Neural cell (in vitro differentiated cells): ENCODE measurements at regions not wholly inside any gene's neighbourhood (a gene's known extent, or its start where the extent isn't known, plus 50 kb on each side); places are given as distances from the start of the nearest gene placed in this dataset.

ENCODE experiments used
- H2AFZ ChIP-seq: fragments of 200-600, 300-800 bp; sonication (generic), shearing (Covaris generic); 2 replicates; pipeline ENCODE4 v1.6.0; 2014; ENCODE audit warnings: low read depth, mild to moderate bottlenecking, antibody characterized with exemption, low read length, moderate library complexity
- H3F3A ChIP-seq: fragments of 200-600 bp; shearing (Covaris generic); 2 replicates; pipeline ENCODE4 v1.6.1; 2016; ENCODE audit warnings: mild to moderate bottlenecking, moderate library complexity, mixed read lengths, antibody characterized with exemption, low read length; ENCODE audit not compliant: insufficient read depth, poor library complexity, severe bottlenecking
- H3K27ac ChIP-seq: fragments of 200-600, 300-800 bp; sonication (generic), shearing (Covaris generic); 2 replicates; pipeline ENCODE4 v1.5.1; 2014; ENCODE audit warnings: mild to moderate bottlenecking, low read length, moderate library complexity
- H3K27me3 ChIP-seq: fragments of 300-800, 200-600 bp; sonication (generic), shearing (Covaris generic); 2 replicates; pipeline ENCODE4 v1.6.0; 2014; ENCODE audit warnings: mild to moderate bottlenecking, low read depth, low read length, moderate library complexity; ENCODE audit not compliant: insufficient read depth
- H3K36me3 ChIP-seq: fragments of 300-800, 200-600 bp; sonication (generic), shearing (Covaris generic); 2 replicates; pipeline ENCODE4 v1.5.1; 2014; ENCODE audit warnings: mild to moderate bottlenecking, antibody characterized with exemption, low read length, moderate library complexity; ENCODE audit not compliant: insufficient read depth
- H3K4me2 ChIP-seq: fragments of 300-800, 200-600 bp; sonication (generic), shearing (Covaris generic); 2 replicates; pipeline ENCODE4 v1.6.0; 2014; ENCODE audit warnings: mild to moderate bottlenecking, low read length
- H3K4me3 ChIP-seq: fragments of 300-800, 200-600 bp; sonication (generic), shearing (Covaris generic); 2 replicates; pipeline ENCODE4 v1.5.1; 2014; ENCODE audit warnings: mild to moderate bottlenecking, low read length, moderate library complexity
- H3K79me2 ChIP-seq: fragments of 200-600 bp; shearing (Covaris generic); replicated peaks from 2 replicates; pipeline ENCODE4 v1.6.0; 2014; ENCODE audit warnings: mild to moderate bottlenecking, low read length, moderate library complexity; ENCODE audit not compliant: insufficient read depth
- H3K9ac ChIP-seq: fragments of 300-800, 200-600 bp; sonication (generic), shearing (Covaris generic); 2 replicates; pipeline ENCODE4 v1.6.1; 2016; ENCODE audit warnings: mild to moderate bottlenecking, low read length, mixed read lengths
- H3K9me2 ChIP-seq: fragments of 200-600 bp; shearing (Covaris generic); 2 replicates; pipeline ENCODE4 v1.6.1; 2016; ENCODE audit warnings: mild to moderate bottlenecking, low read length, mixed read lengths; ENCODE audit not compliant: insufficient read depth
- H3K9me3 ChIP-seq: fragments of 200-600, 300-800 bp; sonication (generic), shearing (Covaris generic); 2 replicates; pipeline ENCODE4 v1.6.1; 2016; ENCODE audit warnings: mild to moderate bottlenecking, mixed run types, low read length, moderate library complexity, mixed read lengths
- H4K20me1 ChIP-seq: fragments of 200-600 bp; shearing (Covaris generic); 2 replicates; pipeline ENCODE4 v1.6.1; 2016; ENCODE audit warnings: mild to moderate bottlenecking, mixed run types; ENCODE audit not compliant: insufficient read depth
- CTCF ChIP-seq: fragments of 450-650 bp; IDR thresholded peaks from 2 replicates; pipeline ENCODE4 v1.5.1; 2014; ENCODE audit warnings: antibody characterized with exemption, mild to moderate bottlenecking, moderate library complexity; ENCODE audit not compliant: poor library complexity, severe bottlenecking
- EP300 ChIP-seq: fragments of 450-650 bp; conservative IDR thresholded peaks from 2 replicates; pipeline ENCODE4 v1.6.1; 2014; ENCODE audit warnings: antibody characterized with exemption, mild to moderate bottlenecking, moderate library complexity; ENCODE audit not compliant: poor library complexity, severe bottlenecking
- EZH2 ChIP-seq: fragments of 200-600, 300-800 bp; shearing (Covaris generic), sonication (generic); IDR thresholded peaks from 2 replicates; pipeline ENCODE4 v1.6.1; 2014; ENCODE audit warnings: antibody characterized with exemption, low read length, borderline replicate concordance, mild to moderate bottlenecking; ENCODE audit not compliant: insufficient read depth, poor library complexity, severe bottlenecking
- MXI1 ChIP-seq: fragments of 450-650 bp; conservative IDR thresholded peaks from 2 replicates; pipeline ENCODE4 v1.6.1; 2014; ENCODE audit warnings: antibody characterized with exemption, mild to moderate bottlenecking; ENCODE audit not compliant: poor library complexity, severe bottlenecking
- POLR2AphosphoS5 ChIP-seq: IDR thresholded peaks from 2 replicates; pipeline ENCODE4 v1.6.1; 2012
- RAD21 ChIP-seq: fragments of 450-650 bp; conservative IDR thresholded peaks from 2 replicates; pipeline ENCODE4 v1.6.1; 2014; ENCODE audit warnings: antibody characterized with exemption, mild to moderate bottlenecking, moderate library complexity
- SMC3 ChIP-seq: fragments of 450-650 bp; conservative IDR thresholded peaks from 2 replicates; pipeline ENCODE4 v1.6.1; 2014; ENCODE audit warnings: antibody characterized with exemption, mild to moderate bottlenecking, moderate library complexity; ENCODE audit not compliant: poor library complexity
- TAF1 ChIP-seq: IDR thresholded peaks from 2 replicates; pipeline ENCODE4 v1.6.1; 2012; ENCODE audit warnings: low read depth
- TF ChIP-seq, protein P1 (sequence below): IDR thresholded peaks from 2 replicates; pipeline ENCODE4 v1.6.1; 2012; ENCODE audit warnings: borderline replicate concordance

GRCh38 chr22:42327462-42328129, 57.1 kb upstream of the TCF20 start:
- H3K9me2 ChIP-seq = no peaks in the 10 kb centered on the region
- H3K36me3 ChIP-seq = no peaks in the 10 kb centered on the region
- H3K9me3 ChIP-seq = no peaks in the 10 kb centered on the region
- no peak overlapping the region for H2AFZ ChIP-seq
- H3K27me3 ChIP-seq = no peaks in the 10 kb centered on the region
- H3K4me2 ChIP-seq = no peak overlapping the region
- no peaks in the 10 kb centered on the region for H4K20me1 ChIP-seq
- TF ChIP-seq MXI1 (no peak), RAD21 (no peak), SMC3 (no peak), TAF1 (no peak), EZH2 (no peak), CTCF (no peak), EP300 (no peak), POLR2AphosphoS5 (no peak)
- TF ChIP-seq, protein P1, sequence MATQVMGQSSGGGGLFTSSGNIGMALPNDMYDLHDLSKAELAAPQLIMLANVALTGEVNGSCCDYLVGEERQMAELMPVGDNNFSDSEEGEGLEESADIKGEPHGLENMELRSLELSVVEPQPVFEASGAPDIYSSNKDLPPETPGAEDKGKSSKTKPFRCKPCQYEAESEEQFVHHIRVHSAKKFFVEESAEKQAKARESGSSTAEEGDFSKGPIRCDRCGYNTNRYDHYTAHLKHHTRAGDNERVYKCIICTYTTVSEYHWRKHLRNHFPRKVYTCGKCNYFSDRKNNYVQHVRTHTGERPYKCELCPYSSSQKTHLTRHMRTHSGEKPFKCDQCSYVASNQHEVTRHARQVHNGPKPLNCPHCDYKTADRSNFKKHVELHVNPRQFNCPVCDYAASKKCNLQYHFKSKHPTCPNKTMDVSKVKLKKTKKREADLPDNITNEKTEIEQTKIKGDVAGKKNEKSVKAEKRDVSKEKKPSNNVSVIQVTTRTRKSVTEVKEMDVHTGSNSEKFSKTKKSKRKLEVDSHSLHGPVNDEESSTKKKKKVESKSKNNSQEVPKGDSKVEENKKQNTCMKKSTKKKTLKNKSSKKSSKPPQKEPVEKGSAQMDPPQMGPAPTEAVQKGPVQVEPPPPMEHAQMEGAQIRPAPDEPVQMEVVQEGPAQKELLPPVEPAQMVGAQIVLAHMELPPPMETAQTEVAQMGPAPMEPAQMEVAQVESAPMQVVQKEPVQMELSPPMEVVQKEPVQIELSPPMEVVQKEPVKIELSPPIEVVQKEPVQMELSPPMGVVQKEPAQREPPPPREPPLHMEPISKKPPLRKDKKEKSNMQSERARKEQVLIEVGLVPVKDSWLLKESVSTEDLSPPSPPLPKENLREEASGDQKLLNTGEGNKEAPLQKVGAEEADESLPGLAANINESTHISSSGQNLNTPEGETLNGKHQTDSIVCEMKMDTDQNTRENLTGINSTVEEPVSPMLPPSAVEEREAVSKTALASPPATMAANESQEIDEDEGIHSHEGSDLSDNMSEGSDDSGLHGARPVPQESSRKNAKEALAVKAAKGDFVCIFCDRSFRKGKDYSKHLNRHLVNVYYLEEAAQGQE = no peak
- H3K79me2 ChIP-seq = peaks cover 14% of the 10 kb centered on the region
- H3F3A ChIP-seq = no peaks in the 10 kb centered on the region
- no peak overlapping the region for H3K27ac ChIP-seq
- H3K4me3 ChIP-seq = no peak overlapping the region
- no peak overlapping the region for H3K9ac ChIP-seq

DNA sequence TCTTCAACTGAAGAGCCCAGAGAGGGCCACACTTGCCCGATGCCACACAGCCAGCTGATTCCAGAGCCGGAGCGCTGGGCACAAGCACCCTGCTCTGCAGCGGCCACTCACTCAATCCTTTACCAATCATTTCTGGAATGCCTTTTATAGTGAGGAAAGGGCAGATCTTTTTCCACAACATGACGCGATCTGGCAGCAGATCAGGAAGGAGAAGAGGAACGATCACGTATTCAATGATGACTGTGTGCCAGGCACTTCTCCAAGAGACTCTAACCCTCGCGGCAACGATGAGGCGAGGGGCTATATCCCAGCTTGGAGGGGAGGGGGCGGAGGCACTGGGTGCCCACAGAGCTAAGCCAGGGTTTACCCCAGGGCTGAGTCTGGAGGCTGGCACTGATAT, 56.3 kb upstream of the TCF20 start:
- Histone ChIP-seq H3K27ac (no peak overlapping the region), H3K4me2 (no peak overlapping the region), H3K9ac (no peak overlapping the region), H4K20me1 (no peaks in the 10 kb centered on the region), H3K9me2 (no peaks in the 10 kb centered on the region), H3F3A (no peaks in the 10 kb centered on the region), H3K36me3 (no peaks in the 10 kb centered on the region), H3K4me3 (no peak overlapping the region), H3K27me3 (no peaks in the 10 kb centered on the region), H3K9me3 (no peaks in the 10 kb centered on the region), H3K79me2 (peaks cover 14% of the 10 kb centered on the region), H2AFZ (no peak overlapping the region)
- TF ChIP-seq SMC3 (no peak), TAF1 (no peak), CTCF (no peak), POLR2AphosphoS5 (no peak), EP300 (no peak), RAD21 (no peak), MXI1 (no peak), EZH2 (no peak)
- TF ChIP-seq, protein P1 = no peak
